HG03280 (cell line): ENCODE measurements at regions not wholly inside any gene's neighbourhood (a gene's known extent, or its start where the extent isn't known, plus 50 kb on each side); places are given as distances from the start of the nearest gene placed in this dataset.

Source experiments
- ATAC-seq: cut with Tn5 transposase; IDR thresholded peaks from one replicate; pipeline ENCODE4 v1.9.1; 2021; ENCODE audit warnings: mild to moderate bottlenecking, moderate library complexity; ENCODE audit not compliant: unreplicated experiment

- ATAC-seq, result no peak
Measured at GRCh38 chr15:46489276-46489675, 854.4 kb downstream of the SQOR start.

GRCh38 chr15:46496491-46497115, 861.8 kb downstream of the SQOR start:
- ATAC-seq, result no peak

- no peak for ATAC-seq
Measured at GRCh38 chr15:46502667-46503066, 867.8 kb downstream of the SQOR start.

- ATAC-seq, result no peak
Measured at GRCh38 chr15:46518381-46518780, 883.6 kb downstream of the SQOR start.

- ATAC-seq, result no peak
Measured at GRCh38 chr15:46523701-46524100, 888.9 kb downstream of the SQOR start.

- no peak for ATAC-seq
Measured at GRCh38 chr15:46525984-46526725, 891.3 kb downstream of the SQOR start.

- ATAC-seq, result no peak
Measured at GRCh38 chr15:46526726-46527110, 891.9 kb downstream of the SQOR start.

GRCh38 chr15:46543626-46544025, 908.8 kb downstream of the SQOR start:
- ATAC-seq, result no peak

GRCh38 chr15:46548989-46549388, 914.2 kb downstream of the SQOR start:
- ATAC-seq, result no peak

- no peak for ATAC-seq
Measured at GRCh38 chr15:46552316-46552715, 917.5 kb downstream of the SQOR start.

GRCh38 chr15:46555547-46555946, 920.7 kb downstream of the SQOR start:
- ATAC-seq, result no peak

- ATAC-seq, result no peak
Measured at GRCh38 chr15:46556010-46556409, 921.2 kb downstream of the SQOR start.

- ATAC-seq, result no peak
Measured at GRCh38 chr15:46556559-46557379, 921.9 kb downstream of the SQOR start.

- no peak for ATAC-seq
Measured at GRCh38 chr15:46567968-46568367, 933.1 kb downstream of the SQOR start.

- no peak for ATAC-seq
Measured at GRCh38 chr15:46569781-46570180, 935.0 kb downstream of the SQOR start.

- ATAC-seq, result no peak
Measured at GRCh38 chr15:46576646-46577395, 942.0 kb downstream of the SQOR start.

- no peak for ATAC-seq
Measured at GRCh38 chr15:46577767-46578166, 942.9 kb downstream of the SQOR start.

- ATAC-seq, result no peak
Measured at GRCh38 chr15:46580487-46580886, 945.7 kb downstream of the SQOR start.

GRCh38 chr15:46580924-46581323, 946.1 kb downstream of the SQOR start:
- no peak for ATAC-seq

GRCh38 chr15:46589088-46589487, 954.3 kb downstream of the SQOR start:
- ATAC-seq, result no peak

GRCh38 chr15:46591462-46591861, 956.6 kb downstream of the SQOR start:
- ATAC-seq, result no peak
